ENCODE measurements at regions not wholly inside any gene's neighbourhood (a gene's known extent, or its start where the extent isn't known, plus 50 kb on each side); places are given as distances from the start of the nearest gene placed in this dataset.
A peak's percentile ranks its signal among the peaks of the same experiment; 100 is the strongest.

DNA sequence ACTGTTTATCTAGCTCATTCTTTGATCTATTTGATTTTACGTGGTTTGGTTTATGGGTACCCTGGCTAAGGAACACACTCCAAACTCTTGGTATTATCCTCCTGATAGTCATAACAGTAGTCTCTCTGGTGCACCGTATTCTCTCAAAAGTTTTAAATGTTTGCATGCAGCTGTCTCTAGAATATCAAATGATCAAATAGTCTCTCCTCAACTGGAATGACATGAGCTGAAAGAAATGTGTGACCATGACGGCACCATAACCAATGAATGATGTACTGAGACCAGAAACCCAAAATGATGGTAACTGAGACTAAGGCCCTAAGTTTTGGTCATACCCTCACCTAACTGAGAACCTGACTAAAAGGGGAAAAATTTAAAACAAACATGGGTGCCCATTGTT is 319.4 kb downstream of the SLC7A11 start:
- no peak overlapping the region for H3K4me3 ChIP-seq (ENCODE audit: low read depth in 2 of 2, low read length in 1 of 2)
- H3F3A ChIP-seq (replicated peaks; ENCODE audit: insufficient read depth): no peaks in the 10 kb centered on the region
- H3K9me2 ChIP-seq: no peaks in the 10 kb centered on the region
- H3K36me3 ChIP-seq (replicated peaks in 1 of 2; ENCODE audit: control insufficient read depth in 1 of 2, insufficient read depth in 2 of 2, low read length in 1 of 2): no peaks in the 10 kb centered on the region
- H3K4me2 ChIP-seq: no peak overlapping the region
- CTCF ChIA-PET: interaction anchor here (0.7 to 0.8 kb wide), 2 partner anchors 12 to 33 kb away, joined by 3 read pairs; no protein-coding TSS in a partner anchor
- TF ChIP-seq TAF1 (IDR thresholded peaks at IDR 0.05; ENCODE audit: borderline replicate concordance, low read depth, low read length): no peak
- H4K20me1 ChIP-seq (ENCODE audit: insufficient read depth): no peaks in the 10 kb centered on the region
- H3K27ac ChIP-seq (ENCODE audit: low read depth in 2 of 2, low read length in 1 of 2): no peak overlapping the region
- no peaks in the 10 kb centered on the region for H3K79me2 ChIP-seq (ENCODE audit: insufficient read depth)
- DNase-seq: no peak
- POLR2A ChIA-PET: no interaction called here
- no peak overlapping the region for H2AFZ ChIP-seq (ENCODE audit: low read depth)
- no peak overlapping the region for H3K9ac ChIP-seq
- H3K4me1 ChIP-seq (ENCODE audit: control insufficient read depth in 1 of 2, insufficient read depth in 2 of 2, low read depth in 1 of 2, low read length in 1 of 2): no peaks in the 10 kb centered on the region
- no peaks in the 10 kb centered on the region for H3K9me3 ChIP-seq
- no peaks in the 10 kb centered on the region for H3K27me3 ChIP-seq (ENCODE audit: insufficient read depth)
- WGBS (ENCODE audit: low lambda C conversion rate): 92% methylated on average over 3 of the region's 3 CpGs

DNA sequence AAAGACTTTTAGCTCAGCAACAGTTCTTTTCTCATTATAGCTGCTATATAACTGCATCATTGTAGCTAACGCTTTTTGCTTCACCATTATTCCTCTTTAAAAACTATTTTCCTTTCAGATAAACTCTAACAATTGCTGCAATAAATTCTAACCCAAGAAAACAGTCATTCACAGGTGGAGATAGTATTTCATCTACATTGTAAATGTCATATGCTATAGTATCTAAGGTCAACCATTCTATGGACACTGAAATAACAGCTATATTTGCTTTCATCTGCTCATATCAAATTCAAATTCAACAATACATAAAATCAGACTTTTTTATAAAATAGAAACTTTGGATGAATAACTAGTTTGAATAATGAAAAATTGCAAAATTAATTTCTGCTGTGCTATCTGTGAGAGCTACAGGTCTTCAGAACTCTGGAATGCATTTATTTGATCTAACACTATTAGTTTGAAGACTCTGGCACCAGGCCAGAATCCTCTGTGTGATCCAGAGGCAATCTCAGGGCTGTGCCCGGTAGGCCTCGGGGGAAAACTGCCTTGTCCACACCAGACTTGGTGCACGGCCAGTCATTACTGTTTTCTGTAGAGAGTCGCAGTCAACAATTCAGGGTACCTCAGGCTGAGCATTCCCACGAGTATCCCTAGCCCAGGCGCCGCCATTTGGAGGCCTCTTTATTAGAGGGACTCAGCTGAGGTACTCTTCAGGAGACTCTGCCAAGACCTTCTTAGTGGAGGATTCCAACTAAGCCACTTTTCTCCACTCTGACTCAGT is 332.4 kb downstream of the SLC7A11 start:
- Histone ChIP-seq H3K4me1 (ENCODE audit: control insufficient read depth in 1 of 2, insufficient read depth in 2 of 2, low read depth in 1 of 2, low read length in 1 of 2) (peaks cover 0 to 6% of the 10 kb centered on the region in 2 experiments; a peak in 1 of 4 replicates), H2AFZ (ENCODE audit: low read depth) (peak overlapping the region; percentile 66; the same call in 1 of the 2 replicates), H3K79me2 (ENCODE audit: insufficient read depth) (no peaks in the 10 kb centered on the region), H3K4me2 (no peak overlapping the region), H3K9me3 (no peaks in the 10 kb centered on the region), H4K20me1 (ENCODE audit: insufficient read depth) (no peaks in the 10 kb centered on the region), H3K27me3 (ENCODE audit: insufficient read depth) (no peaks in the 10 kb centered on the region), H3K9ac (no peak overlapping the region), H3K27ac (ENCODE audit: low read depth in 2 of 2, low read length in 1 of 2) (no peak overlapping the region), H3F3A (replicated peaks; ENCODE audit: insufficient read depth) (no peaks in the 10 kb centered on the region), H3K36me3 (replicated peaks in 1 of 2; ENCODE audit: control insufficient read depth in 1 of 2, insufficient read depth in 2 of 2, low read length in 1 of 2) (no peaks in the 10 kb centered on the region), H3K9me2 (no peaks in the 10 kb centered on the region), H3K4me3 (ENCODE audit: low read depth in 2 of 2, low read length in 1 of 2) (no peak overlapping the region)
- CTCF ChIA-PET: interaction anchor here (1.3 kb wide), 1 partner anchor 13 kb away, joined by 3 read pairs; no protein-coding TSS in a partner anchor
- TF ChIP-seq SMC3 (IDR thresholded peaks at IDR 0.05; ENCODE audit: low read depth, low read length) (no peak), NFIC (IDR thresholded peaks at IDR 0.05; ENCODE audit: borderline replicate concordance) (peak; percentile 30; the same call in 1 of the 2 replicates), RCOR1 (IDR thresholded peaks at IDR 0.05; ENCODE audit: low read length) (peak; percentile 52; the same call in 1 of the 2 replicates)
- TF ChIP-seq, protein P1, sequence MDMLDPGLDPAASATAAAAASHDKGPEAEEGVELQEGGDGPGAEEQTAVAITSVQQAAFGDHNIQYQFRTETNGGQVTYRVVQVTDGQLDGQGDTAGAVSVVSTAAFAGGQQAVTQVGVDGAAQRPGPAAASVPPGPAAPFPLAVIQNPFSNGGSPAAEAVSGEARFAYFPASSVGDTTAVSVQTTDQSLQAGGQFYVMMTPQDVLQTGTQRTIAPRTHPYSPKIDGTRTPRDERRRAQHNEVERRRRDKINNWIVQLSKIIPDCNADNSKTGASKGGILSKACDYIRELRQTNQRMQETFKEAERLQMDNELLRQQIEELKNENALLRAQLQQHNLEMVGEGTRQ (IDR thresholded peaks at IDR 0.05; ENCODE audit: borderline replicate concordance, low read depth, low read length): no peak
- 54% methylated on average over 7 of the region's 8 CpGs for WGBS (ENCODE audit: low lambda C conversion rate)
- POLR2A ChIA-PET: no interaction called here
- peak; percentile 33 for DNase-seq

DNA sequence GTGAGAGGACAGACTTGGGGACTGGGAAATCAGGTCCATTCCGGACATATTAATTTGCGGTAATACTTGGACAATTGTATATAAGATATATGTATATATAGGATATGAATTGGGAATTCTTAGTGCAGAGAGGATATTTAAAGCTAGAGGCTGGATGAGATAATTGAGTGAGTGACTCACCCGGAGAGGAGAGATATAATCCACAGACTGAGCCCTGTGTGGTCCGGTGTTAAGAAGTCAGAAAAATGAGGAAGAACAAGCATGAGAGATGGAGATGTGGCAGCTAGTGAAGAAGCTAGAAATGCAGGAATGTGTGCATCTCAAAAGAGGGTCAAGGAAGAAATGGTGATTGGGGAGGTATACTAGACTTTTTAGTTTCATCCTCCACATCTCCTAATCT is 336.2 kb downstream of the SLC7A11 start:
- ChIA-PET CTCF (no interaction called here), POLR2A (no interaction called here)
- Histone ChIP-seq H2AFZ (ENCODE audit: low read depth) (no peak overlapping the region), H4K20me1 (ENCODE audit: insufficient read depth) (no peaks in the 10 kb centered on the region), H3K4me1 (ENCODE audit: control insufficient read depth in 1 of 2, insufficient read depth in 2 of 2, low read depth in 1 of 2, low read length in 1 of 2) (peaks cover 0 to 6% of the 10 kb centered on the region in 2 experiments; a peak in 1 of 4 replicates), H3K36me3 (replicated peaks in 1 of 2; ENCODE audit: control insufficient read depth in 1 of 2, insufficient read depth in 2 of 2, low read length in 1 of 2) (no peaks in the 10 kb centered on the region), H3K9ac (no peak overlapping the region), H3F3A (replicated peaks; ENCODE audit: insufficient read depth) (no peaks in the 10 kb centered on the region), H3K27ac (ENCODE audit: low read depth in 2 of 2, low read length in 1 of 2) (no peak overlapping the region), H3K4me3 (ENCODE audit: low read depth in 2 of 2, low read length in 1 of 2) (no peak overlapping the region), H3K4me2 (no peak overlapping the region), H3K9me3 (no peaks in the 10 kb centered on the region), H3K79me2 (ENCODE audit: insufficient read depth) (no peaks in the 10 kb centered on the region), H3K27me3 (ENCODE audit: insufficient read depth) (no peaks in the 10 kb centered on the region), H3K9me2 (no peaks in the 10 kb centered on the region)
- no peak for TF ChIP-seq FOXM1 (IDR thresholded peaks at IDR 0.05; ENCODE audit: low read depth)
- TF ChIP-seq FOSL2 (IDR thresholded peaks at IDR 0.05; ENCODE audit: borderline replicate concordance, low read depth): peak; percentile 26; the same call in 1 of the 2 replicates
- TF ChIP-seq JUND (IDR thresholded peaks at IDR 0.05): peak; percentile 14; the same call in 1 of the 2 replicates
- peak; percentile 27; the same call in 1 of the 2 replicates for TF ChIP-seq ELF1 (IDR thresholded peaks at IDR 0.05)
- TF ChIP-seq TCF12 (IDR thresholded peaks at IDR 0.05): 0 out of 2 replicates have a peak, but pooled peaks have one; percentile 4
- WGBS (ENCODE audit: low lambda C conversion rate): 66% methylated on average over 4 of the region's 4 CpGs
- no peak for DNase-seq
